DND-41 (cell line): ENCODE measurements at regions not wholly inside any gene's neighbourhood (a gene's known extent, or its start where the extent isn't known, plus 50 kb on each side); places are given as distances from the start of the nearest gene placed in this dataset.

Experiments
- CTCF ChIP-seq: IDR thresholded peaks from 2 replicates; pipeline ENCODE4 v1.5.1; 2012; ENCODE audit warnings: borderline replicate concordance, low read length, moderate library complexity, mild to moderate bottlenecking; ENCODE audit not compliant: poor library complexity, severe bottlenecking; ENCODE audit errors: extremely low read depth
- EZH2 ChIP-seq: IDR thresholded peaks from 3 replicates; pipeline ENCODE4 v1.6.1; 2012; ENCODE audit warnings: borderline replicate concordance, low read depth, mild to moderate bottlenecking, moderate library complexity, low read length, inconsistent platforms; ENCODE audit not compliant: severe bottlenecking

- TF ChIP-seq CTCF (no peak), EZH2 (no peak)
Observed at GRCh38 chr5:107215611-107216010, 455.1 kb downstream of the EFNA5 start.
